H1 (cell line): ENCODE measurements at regions not wholly inside any gene's neighbourhood (a gene's known extent, or its start where the extent isn't known, plus 50 kb on each side); places are given as distances from the start of the nearest gene placed in this dataset.

ENCODE experiments used
- CTCF ChIA-PET: fragments of 300-600 bp; sonication (Branson Sonifier 250); formaldehyde crosslinking; loops from one replicate; lab custom pipeline; 2021; ENCODE audit not compliant: partially characterized antibody; lab: Charles Lee
- POLR2A ChIA-PET: fragments of 300-600 bp; sonication (Branson Sonifier 250); formaldehyde crosslinking; loops from one replicate; lab custom pipeline; 2021; ENCODE audit warnings: inconsistent platforms; ENCODE audit not compliant: partially characterized antibody; lab: Charles Lee
- DNase-seq, 2 experiments: peaks; one replicate each; pipeline versions ENCODE4 v3.0.0 to v3.0.0-alpha.2; 2010 to 2022; ENCODE audit warnings: low spot score in 2 of 2, low read depth in 1 of 2, mixed read lengths in 1 of 2
- FAIRE-seq: peaks from 2 replicates; lab custom pipeline; 2011; peaks lifted over from hg19 to GRCh38; lab: Jason Lieb, UNC
- H2AFZ ChIP-seq: 2 replicates; pipeline ENCODE4 v1.8.1; 2012; ENCODE audit warnings: low read length, inconsistent platforms
- H2AK5ac ChIP-seq: 2 replicates; pipeline ENCODE4 v1.6.1; 2013; ENCODE audit warnings: low read depth, low read length
- H2BK120ac ChIP-seq: replicated peaks from 2 replicates; pipeline ENCODE3; 2013; ENCODE audit warnings: low read depth, low read length, inconsistent platforms
- H2BK12ac ChIP-seq: 2 replicates; pipeline ENCODE4 v1.6.1; 2013; ENCODE audit warnings: low read depth, low read length
- H2BK15ac ChIP-seq: 2 replicates; pipeline ENCODE4 v1.6.1; 2013; ENCODE audit warnings: low read length
- H2BK20ac ChIP-seq: 2 replicates; pipeline ENCODE4 v1.6.1; 2013; ENCODE audit warnings: low read length
- H2BK5ac ChIP-seq: 2 replicates; pipeline ENCODE4 v1.6.1; 2013; ENCODE audit warnings: low read depth, low read length
- H3K14ac ChIP-seq: 2 replicates; pipeline ENCODE4 v1.6.1; 2013; ENCODE audit warnings: inconsistent platforms; ENCODE audit not compliant: insufficient read length
- H3K18ac ChIP-seq: 2 replicates; pipeline ENCODE4 v1.6.1; 2013; ENCODE audit warnings: low read length; ENCODE audit errors: extremely low read depth
- H3K23ac ChIP-seq: 2 replicates; pipeline ENCODE4 v1.6.1; 2013; ENCODE audit warnings: inconsistent platforms; ENCODE audit not compliant: insufficient read length
- H3K23me2 ChIP-seq: 2 replicates; pipeline ENCODE4 v1.6.1; 2013; ENCODE audit warnings: low read depth, low read length
- H3K27ac ChIP-seq: 2 replicates; pipeline ENCODE4 v1.6.1; 2011; ENCODE audit warnings: low read depth, low read length, inconsistent platforms
- H3K27me3 ChIP-seq, 4 experiments: replicated peaks in 1 of 4; 1 replicate in 1 of 4; 2 replicates in 3 of 4; pipeline versions ENCODE4 v1.6.1 to v1.8.1; 2011 to 2013; ENCODE audit warnings: low read length in 3 of 4, mild to moderate bottlenecking in 3 of 4, inconsistent platforms in 2 of 4, mixed read lengths in 2 of 4, moderate library complexity in 1 of 4; ENCODE audit not compliant: control insufficient read depth in 3 of 4, insufficient read depth in 3 of 4; ENCODE audit errors: extremely low read depth in 1 of 4
- H3K36me3 ChIP-seq, 4 experiments: 2 replicates each; pipeline versions ENCODE4 v1.6.1 to v1.8.1; 2011 to 2013; ENCODE audit warnings: mild to moderate bottlenecking in 4 of 4, low read length in 3 of 4, moderate library complexity in 2 of 4, control low read depth in 1 of 4, inconsistent platforms in 1 of 4; ENCODE audit not compliant: insufficient read depth in 4 of 4, control insufficient read depth in 2 of 4
- H3K4ac ChIP-seq: replicated peaks from 2 replicates; pipeline ENCODE3; 2013; ENCODE audit warnings: low read length, low read depth, mixed read lengths, inconsistent platforms; ENCODE audit not compliant: insufficient read length
- H3K4me1 ChIP-seq, 4 experiments: replicated peaks in 1 of 4; 1 replicate in 1 of 4; 2 replicates in 3 of 4; pipeline versions ENCODE4 v1.6.1 to v1.8.1; 2011 to 2013; ENCODE audit warnings: low read length in 3 of 4, inconsistent platforms in 2 of 4, mixed read lengths in 1 of 4; ENCODE audit not compliant: insufficient read depth in 4 of 4, control insufficient read depth in 3 of 4
- H3K4me2 ChIP-seq, 2 experiments: 2 replicates each; pipeline versions ENCODE4 v1.6.1 to v1.8.1; 2011 to 2013; ENCODE audit warnings: low read depth in 2 of 2, low read length in 2 of 2, control low read depth in 1 of 2, inconsistent platforms in 1 of 2, mild to moderate bottlenecking in 1 of 2; ENCODE audit not compliant: insufficient read depth in 1 of 2
- H3K4me3 ChIP-seq, 4 experiments: fragments of 200-600, 300-600 bp in 1 of 4; sonication (generic), shearing (Covaris generic), sonication (Bioruptor Twin) in 1 of 4; 2 replicates each; pipeline versions ENCODE4 v1.5.1 to v1.8.1; 2011 to 2016; ENCODE audit warnings: low read length in 4 of 4, low read depth in 3 of 4, control low read depth in 2 of 4, inconsistent platforms in 2 of 4, mild to moderate bottlenecking in 2 of 4, mixed read lengths in 1 of 4, moderate library complexity in 1 of 4; ENCODE audit not compliant: insufficient read depth in 2 of 4; ENCODE audit errors: extremely low read depth in 1 of 4
- H3K56ac ChIP-seq: replicated peaks from 2 replicates; pipeline ENCODE3; 2013; ENCODE audit warnings: low read depth, mild to moderate bottlenecking, mixed read lengths, low read length, inconsistent platforms; ENCODE audit not compliant: insufficient read length
- H3K79me1 ChIP-seq: 2 replicates; pipeline ENCODE4 v1.6.1; 2013; ENCODE audit warnings: low read depth, low read length, control low read depth
- H3K79me2 ChIP-seq, 2 experiments: 2 replicates each; pipeline versions ENCODE4 v1.6.1 to v1.8.1; 2012 to 2013; ENCODE audit warnings: low read length in 2 of 2, mild to moderate bottlenecking in 2 of 2, inconsistent platforms in 1 of 2; ENCODE audit not compliant: insufficient read depth in 2 of 2, control insufficient read depth in 1 of 2
- H3K9ac ChIP-seq, 4 experiments: replicated peaks in 1 of 4; 1 replicate in 1 of 4; 2 replicates in 3 of 4; pipeline versions ENCODE4 v1.6.1 to v1.8.1; 2011 to 2013; ENCODE audit warnings: low read depth in 3 of 4, low read length in 3 of 4, control low read depth in 2 of 4, mild to moderate bottlenecking in 2 of 4, moderate library complexity in 2 of 4, inconsistent platforms in 1 of 4; ENCODE audit errors: extremely low read depth in 1 of 4
- H3K9me3 ChIP-seq, 2 experiments: 2 replicates each; pipeline versions ENCODE4 v1.6.1 to v1.8.1; 2012 to 2013; ENCODE audit warnings: mild to moderate bottlenecking in 2 of 2, moderate library complexity in 2 of 2, control low read depth in 1 of 2, inconsistent platforms in 1 of 2, low read depth in 1 of 2, low read length in 1 of 2, mixed read lengths in 1 of 2; ENCODE audit not compliant: insufficient read depth in 2 of 2
- H4K20me1 ChIP-seq, 2 experiments: replicated peaks in 1 of 2; 2 replicates each; pipeline versions ENCODE3 to v1.8.1; 2011 to 2013; ENCODE audit warnings: inconsistent platforms in 2 of 2, low read length in 2 of 2, mild to moderate bottlenecking in 1 of 2; ENCODE audit not compliant: insufficient read depth in 2 of 2, control insufficient read depth in 1 of 2
- H4K5ac ChIP-seq: 2 replicates; pipeline ENCODE4 v1.6.1; 2013; ENCODE audit warnings: low read length, low read depth, mixed read lengths, inconsistent platforms; ENCODE audit not compliant: insufficient read length
- H4K8ac ChIP-seq: 2 replicates; pipeline ENCODE4 v1.8.0; 2013; ENCODE audit warnings: mild to moderate bottlenecking, moderate library complexity, low read length, inconsistent platforms; ENCODE audit not compliant: insufficient read depth; ENCODE audit errors: extremely low read depth
- H4K91ac ChIP-seq: replicated peaks from 2 replicates; pipeline ENCODE3; 2013; ENCODE audit warnings: low read length, mixed read lengths, inconsistent platforms; ENCODE audit not compliant: insufficient read length
- CTCF ChIP-seq, 3 experiments: IDR thresholded peaks; 1 replicate in 2 of 3; 2 replicates in 1 of 3; pipeline versions ENCODE4 v1.5.1 to v1.6.1; 2011; ENCODE audit warnings: low read length in 3 of 3, mild to moderate bottlenecking in 3 of 3, inconsistent platforms in 2 of 3, low read depth in 1 of 3, moderate library complexity in 1 of 3; ENCODE audit not compliant: insufficient read depth in 1 of 3; ENCODE audit errors: control extremely low read depth in 1 of 3
- KDM4A ChIP-seq: IDR thresholded peaks from one replicate; pipeline ENCODE4 v1.7.1; 2012; ENCODE audit warnings: low read depth, mild to moderate bottlenecking, moderate library complexity, low read length, inconsistent platforms; ENCODE audit not compliant: severe bottlenecking
- NRF1 ChIP-seq: IDR thresholded peaks from 2 replicates; pipeline ENCODE4 v1.6.1; 2011; ENCODE audit warnings: mild to moderate bottlenecking, low read depth, low read length, improper control_type of control experiment
- RAD21 ChIP-seq, 2 experiments: IDR thresholded peaks in 1 of 2; conservative IDR thresholded peaks in 1 of 2; 2 replicates each; pipeline ENCODE4 v1.6.1; 2011; ENCODE audit warnings: low read depth in 2 of 2, low read length in 2 of 2, improper control_type of control experiment in 1 of 2, inconsistent platforms in 1 of 2, mild to moderate bottlenecking in 1 of 2, moderate library complexity in 1 of 2
- WGBS, 2 experiments: shearing (Covaris generic) in 1 of 2; methylation state at CpG; one replicate each; pipeline versions ENCODE4 v1.1.6 to v1.1.7; 2013 to 2015; ENCODE audit warnings: low lambda C conversion rate in 2 of 2, mixed read lengths in 2 of 2, inconsistent platforms in 1 of 2, low coverage in 1 of 2, missing lambda C conversion rate in 1 of 2; ENCODE audit not compliant: insufficient replicate concordance in 2 of 2, insufficient coverage in 1 of 2, insufficient read length in 1 of 2; ENCODE audit errors: extremely low coverage in 1 of 2, missing lambda C conversion rate in 1 of 2; 5-methylcytosine and 5-hydroxymethylcytosine counted together

GRCh38 chr4:8932884-8933283, 61.2 kb upstream of the HMX1 start:
- ChIA-PET CTCF (no interaction called here), POLR2A (no interaction called here)
- DNase-seq (no peak), FAIRE-seq (no peak)
- H3K4me2 ChIP-seq: no peak overlapping the region
- H3K56ac ChIP-seq: no peak overlapping the region
- H4K20me1 ChIP-seq: no peaks in the 10 kb centered on the region
- H2AK5ac ChIP-seq: no peak overlapping the region
- peaks cover 35 to 39% of the 10 kb centered on the region in 2 experiments for H3K9me3 ChIP-seq
- H3K18ac ChIP-seq: no peak overlapping the region
- H3K79me1 ChIP-seq: no peaks in the 10 kb centered on the region
- H3K14ac ChIP-seq: no peak overlapping the region
- no peak overlapping the region for H2BK12ac ChIP-seq
- no peaks in the 10 kb centered on the region for H3K23me2 ChIP-seq
- H3K27me3 ChIP-seq: no peaks in the 10 kb centered on the region
- H3K4me1 ChIP-seq: no peaks in the 10 kb centered on the region
- H3K27ac ChIP-seq: no peak overlapping the region
- no peaks in the 10 kb centered on the region for H3K79me2 ChIP-seq
- no peaks in the 10 kb centered on the region for H3K36me3 ChIP-seq
- no peak overlapping the region for H4K5ac ChIP-seq
- no peak overlapping the region for H3K4me3 ChIP-seq
- no peak overlapping the region for H2BK15ac ChIP-seq
- no peak overlapping the region for H2BK120ac ChIP-seq
- no peak overlapping the region for H2AFZ ChIP-seq
- TF ChIP-seq CTCF (IDR thresholded peaks at IDR 0.05; ENCODE audit: control extremely low read depth in 1 of 3, insufficient read depth in 1 of 3, low read depth in 1 of 3, low read length in 3 of 3) (no peak), NRF1 (no peak), RAD21 (IDR thresholded peaks at IDR 0.05 in 1 of 2, conservative IDR thresholded peaks at IDR 0.05 in 1 of 2; ENCODE audit: low read depth in 2 of 2, low read length in 2 of 2) (no peak), KDM4A (no peak)
- H2BK20ac ChIP-seq: no peak overlapping the region
- H2BK5ac ChIP-seq: no peak overlapping the region
- H3K9ac ChIP-seq: no peak overlapping the region
- H4K8ac ChIP-seq: no peak overlapping the region
- H3K4ac ChIP-seq: no peak overlapping the region
- 56% methylated on average over 1 of the region's 1 CpG; no CpG with 5 or more reads in 1 of the 2 experiments for WGBS, 2 experiments
- H4K91ac ChIP-seq: no peak overlapping the region
- no peak overlapping the region for H3K23ac ChIP-seq
